Spleen (tissue), 11 donors: ENCODE measurements at regions not wholly inside any gene's neighbourhood (a gene's known extent, or its start where the extent isn't known, plus 50 kb on each side); places are given as distances from the start of the nearest gene placed in this dataset.

Experiments
- DNase-seq: peaks from one replicate; pipeline ENCODE4 v3.0.0-alpha.2; 2020
- H3K27ac ChIP-seq, 8 donors: fragments of 200-600 bp; sonication (generic) in 7 of 8; 1 replicate in 4 of 8; 2 replicates in 4 of 8; pipeline versions ENCODE4 v1.5.0 to v1.8.0; 2016 to 2021; ENCODE audit warnings: inconsistent platforms in 4 of 8, mild to moderate bottlenecking in 4 of 8, moderate library complexity in 1 of 8
- H3K27me3 ChIP-seq, 7 donors: fragments of 200-600 bp; sonication (generic) in 6 of 7; replicated peaks in 1 of 7; 1 replicate in 4 of 7; 2 replicates in 3 of 7; pipeline versions ENCODE4 v1.5.0 to v1.8.0; 2016 to 2021; ENCODE audit warnings: inconsistent platforms in 3 of 7, mild to moderate bottlenecking in 1 of 7
- H3K36me3 ChIP-seq, 6 donors: fragments of 200-600 bp; sonication (generic) in 5 of 6; 1 replicate in 4 of 6; 2 replicates in 2 of 6; pipeline versions ENCODE4 v1.5.0 to v1.8.0; 2016 to 2021; ENCODE audit warnings: inconsistent platforms in 2 of 6
- H3K4me1 ChIP-seq, 6 donors: fragments of 200-600 bp; sonication (generic) in 5 of 6; 1 replicate in 3 of 6; 2 replicates in 3 of 6; pipeline versions ENCODE4 v1.5.0 to v1.8.0; 2016 to 2021; ENCODE audit warnings: inconsistent platforms in 3 of 6
- H3K4me3 ChIP-seq, 8 donors: fragments of 200-600 bp; sonication (generic) in 7 of 8; 1 replicate in 4 of 8; 2 replicates in 4 of 8; pipeline versions ENCODE4 v1.5.0 to v1.8.0; 2016 to 2021; ENCODE audit warnings: inconsistent platforms in 4 of 8, mild to moderate bottlenecking in 4 of 8, moderate library complexity in 2 of 8
- H3K9me3 ChIP-seq, 8 donors: fragments of 200-600 bp; sonication (generic) in 7 of 8; 1 replicate in 4 of 8; 2 replicates in 4 of 8; pipeline versions ENCODE4 v1.5.0 to v1.8.0; 2016 to 2021; ENCODE audit warnings: inconsistent platforms in 4 of 8
- POLR2A ChIP-seq, 3 donors: fragments of 450-650 bp; IDR thresholded peaks; one replicate each; pipeline ENCODE4 v1.5.1; 2017; ENCODE audit warnings: antibody characterized with exemption in 3 of 3, mild to moderate bottlenecking in 1 of 3
- POLR2AphosphoS5 ChIP-seq, 3 donors: sonication (generic); formaldehyde crosslinking; IDR thresholded peaks; one replicate each; pipeline ENCODE4 v1.5.1; 2017; ENCODE audit warnings: antibody characterized with exemption in 3 of 3
- WGBS, 5 donors: extraction: QIAGEN DNeasy Blood & Tissue Kit in 3 of 5; methylation state at CpG; one replicate each; pipeline versions ENCODE4 v1.1.5 to v1.1.7; 2013 to 2018; 5-methylcytosine and 5-hydroxymethylcytosine counted together
- intact Hi-C: fragments of 100-400 bp; cut with DNase I; formaldehyde crosslinking; loops from one replicate; pipeline ENCODE4 v1.15.0; 2023; ENCODE audit warnings: low total_unique reads
- TF ChIP-seq, protein P1 (sequence below), 11 experiments: fragments of 200-600 bp in 7 of 11; fragments of 450-650 bp in 4 of 11; sonication (generic) in 4 of 11; IDR thresholded peaks in 8 of 11; conservative IDR thresholded peaks in 3 of 11; 1 replicate in 7 of 11; 2 replicates in 4 of 11; pipeline versions ENCODE4 v1.4.0 to v1.8.0; 2016 to 2021; ENCODE audit warnings: antibody characterized with exemption in 11 of 11, inconsistent platforms in 4 of 11, mild to moderate bottlenecking in 1 of 11
- donor health status: healthy with polysubstance abuse.
- donor health status: DM: no; HTN: no; CAD: no; lungs with moderate emphysema.
- donor health status: DM: no; HTN: no; CAD: no.
- donor health status: Bipolar disorder and iron deficiency.
- donor health status: healthy.
- donor health status: DM: no; HTN: no; CAD: no.
- donor health status: DM: yes; HTN: yes; CAD: no.

DNA sequence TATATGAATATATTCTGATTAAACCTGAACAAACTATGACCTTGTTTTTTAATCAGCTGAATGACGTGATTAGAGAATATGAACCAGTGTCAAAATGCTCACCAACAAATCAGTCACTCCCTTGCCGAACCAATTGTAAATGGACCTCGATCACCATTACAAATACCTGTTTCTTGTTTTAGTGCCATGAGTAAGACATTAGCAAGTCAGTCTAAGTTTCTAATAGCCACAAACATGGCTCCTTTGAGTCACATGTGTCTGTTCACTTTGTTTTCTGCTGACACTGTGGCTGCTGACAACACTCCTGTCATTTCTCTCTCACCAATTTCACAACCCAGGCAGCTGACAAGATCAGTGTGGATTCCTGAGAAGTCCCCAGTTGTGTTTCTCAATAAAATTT is 286.2 kb upstream of the MDGA2 start:
- intact Hi-C loops: no loop called here
- WGBS, 5 donors: 83 to 91% (median 85%) methylated on average over 3 of the region's 3 CpGs
- H3K27ac ChIP-seq: no peak overlapping the region
- TF ChIP-seq, protein P1, sequence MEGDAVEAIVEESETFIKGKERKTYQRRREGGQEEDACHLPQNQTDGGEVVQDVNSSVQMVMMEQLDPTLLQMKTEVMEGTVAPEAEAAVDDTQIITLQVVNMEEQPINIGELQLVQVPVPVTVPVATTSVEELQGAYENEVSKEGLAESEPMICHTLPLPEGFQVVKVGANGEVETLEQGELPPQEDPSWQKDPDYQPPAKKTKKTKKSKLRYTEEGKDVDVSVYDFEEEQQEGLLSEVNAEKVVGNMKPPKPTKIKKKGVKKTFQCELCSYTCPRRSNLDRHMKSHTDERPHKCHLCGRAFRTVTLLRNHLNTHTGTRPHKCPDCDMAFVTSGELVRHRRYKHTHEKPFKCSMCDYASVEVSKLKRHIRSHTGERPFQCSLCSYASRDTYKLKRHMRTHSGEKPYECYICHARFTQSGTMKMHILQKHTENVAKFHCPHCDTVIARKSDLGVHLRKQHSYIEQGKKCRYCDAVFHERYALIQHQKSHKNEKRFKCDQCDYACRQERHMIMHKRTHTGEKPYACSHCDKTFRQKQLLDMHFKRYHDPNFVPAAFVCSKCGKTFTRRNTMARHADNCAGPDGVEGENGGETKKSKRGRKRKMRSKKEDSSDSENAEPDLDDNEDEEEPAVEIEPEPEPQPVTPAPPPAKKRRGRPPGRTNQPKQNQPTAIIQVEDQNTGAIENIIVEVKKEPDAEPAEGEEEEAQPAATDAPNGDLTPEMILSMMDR (IDR thresholded peaks at IDR 0.05 in 8 of 11, conservative IDR thresholded peaks at IDR 0.05 in 3 of 11): no peak
- TF ChIP-seq POLR2AphosphoS5 (IDR thresholded peaks at IDR 0.05) (no peak), POLR2A (IDR thresholded peaks at IDR 0.05) (no peak)
- no peaks in the 10 kb centered on the region for H3K36me3 ChIP-seq
- no peaks in the 10 kb centered on the region for H3K4me1 ChIP-seq
- no peaks in the 10 kb centered on the region for H3K9me3 ChIP-seq
- H3K27me3 ChIP-seq: no peaks in the 10 kb centered on the region
- no peak for DNase-seq
- H3K4me3 ChIP-seq: no peak overlapping the region

DNA sequence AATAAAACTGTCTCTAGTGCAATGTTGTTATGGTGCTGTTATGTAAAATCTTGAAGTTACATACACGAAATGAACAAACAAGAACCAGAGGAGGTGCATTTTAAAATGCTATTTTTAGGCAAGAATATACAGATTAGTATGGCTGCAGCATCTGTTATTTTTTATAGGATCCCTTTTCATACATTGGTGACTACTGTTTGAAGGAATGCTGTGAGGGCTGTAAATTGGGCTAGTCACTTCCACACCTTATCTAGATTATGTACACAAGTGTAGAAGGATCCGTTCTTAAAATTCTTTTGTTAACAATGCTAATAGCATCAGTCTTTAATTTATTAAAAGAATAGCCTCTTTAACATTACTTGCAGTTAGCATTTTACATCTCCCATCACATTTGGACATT is 284.3 kb upstream of the MDGA2 start:
- intact Hi-C loops: no loop called here
- 45 to 66% (median 49%) methylated on average over 2 of the region's 2 CpGs for WGBS, 5 donors
- Histone ChIP-seq H3K27ac (no peak overlapping the region), H3K4me3 (no peak overlapping the region), H3K4me1 (no peaks in the 10 kb centered on the region), H3K36me3 (no peaks in the 10 kb centered on the region), H3K9me3 (no peaks in the 10 kb centered on the region), H3K27me3 (no peaks in the 10 kb centered on the region)
- DNase-seq: no peak
- TF ChIP-seq POLR2A (IDR thresholded peaks at IDR 0.05) (no peak), POLR2AphosphoS5 (IDR thresholded peaks at IDR 0.05) (no peak)
- TF ChIP-seq, protein P1 (IDR thresholded peaks at IDR 0.05 in 8 of 11, conservative IDR thresholded peaks at IDR 0.05 in 3 of 11): no peak

DNA sequence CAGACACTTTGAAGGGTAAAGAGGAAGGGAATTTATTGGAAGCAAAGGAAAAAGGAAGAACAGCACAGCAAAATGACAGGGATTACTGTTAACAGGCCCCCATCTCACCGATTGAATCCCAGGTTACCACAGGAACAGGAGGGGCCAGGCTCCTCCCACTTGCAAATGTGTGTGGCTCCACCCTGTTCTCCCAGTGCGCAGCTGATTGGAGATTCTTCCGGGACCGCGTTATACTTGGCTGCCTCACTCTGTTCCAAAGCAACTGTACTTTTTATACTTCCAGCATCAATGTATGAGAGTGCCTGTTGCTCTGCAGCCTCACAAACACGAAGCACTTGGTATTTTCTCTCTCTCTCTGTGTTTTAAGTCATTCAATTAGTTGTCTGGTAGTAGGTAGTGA is 273.6 kb upstream of the MDGA2 start:
- 78 to 94% (median 82%) methylated on average over 6 of the region's 6 CpGs for WGBS, 5 donors
- no peak for TF ChIP-seq POLR2A (IDR thresholded peaks at IDR 0.05)
- TF ChIP-seq, protein P1 (IDR thresholded peaks at IDR 0.05 in 8 of 11, conservative IDR thresholded peaks at IDR 0.05 in 3 of 11): no peak
- no peak for TF ChIP-seq POLR2AphosphoS5 (IDR thresholded peaks at IDR 0.05)

DNA sequence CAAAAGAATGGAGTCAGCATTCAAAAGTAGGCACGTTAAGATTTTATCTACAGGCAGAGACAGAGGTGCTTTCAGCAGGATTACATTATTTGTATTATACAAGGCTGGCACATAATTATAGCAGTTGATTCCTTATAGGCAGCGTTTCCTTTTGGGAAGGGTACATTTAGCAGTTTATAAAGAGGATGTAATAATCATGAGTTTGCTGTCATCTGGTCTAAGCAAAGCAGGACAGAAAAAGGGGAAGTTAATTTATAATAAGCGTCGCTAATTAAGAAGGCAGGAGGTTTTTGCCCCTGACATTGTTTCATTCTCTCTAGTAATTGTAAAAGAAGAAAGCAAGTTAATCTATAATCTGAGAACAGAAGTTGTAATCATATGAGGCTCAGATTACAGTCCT is 259.9 kb upstream of the MDGA2 start:
- Histone ChIP-seq H3K36me3 (no peaks in the 10 kb centered on the region), H3K4me1 (no peaks in the 10 kb centered on the region), H3K4me3 (no peak overlapping the region), H3K27me3 (no peaks in the 10 kb centered on the region), H3K27ac (no peak overlapping the region), H3K9me3 (no peaks in the 10 kb centered on the region)
- no peak for TF ChIP-seq POLR2AphosphoS5 (IDR thresholded peaks at IDR 0.05)
- TF ChIP-seq, protein P1 (IDR thresholded peaks at IDR 0.05 in 8 of 11, conservative IDR thresholded peaks at IDR 0.05 in 3 of 11): no peak
- no peak for DNase-seq
- intact Hi-C loops: no loop called here
- WGBS, 5 donors: 24 to 45% (median 28%) methylated on average over 4 of the region's 4 CpGs

More for the DNA sequence above, 273.6 kb upstream of the MDGA2 start:
- Histone ChIP-seq H3K9me3 (peaks cover 0 to 20% (median 3%) of the 10 kb centered on the region in 8 donors), H3K36me3 (no peaks in the 10 kb centered on the region), H3K27ac (no peak overlapping the region), H3K27me3 (no peaks in the 10 kb centered on the region), H3K4me1 (no peaks in the 10 kb centered on the region), H3K4me3 (no peak overlapping the region)
- no peak for DNase-seq
- intact Hi-C loops: no loop called here
